Body of pancreas (tissue), 4 donors: ENCODE measurements at regions not wholly inside any gene's neighbourhood (a gene's known extent, or its start where the extent isn't known, plus 50 kb on each side); places are given as distances from the start of the nearest gene placed in this dataset.

Source experiments
- ATAC-seq: fragments of 150-250 bp; one replicate; pipeline ENCODE4 v1.9.1; 2016
- DNase-seq, 4 donors: peaks; one replicate each; pipeline ENCODE4 v3.0.0-alpha.2; 2019
- H3K27ac ChIP-seq, 4 donors: fragments of 200-600 bp; sonication (generic); 1 replicate in 3 of 4; 2 replicates in 1 of 4; pipeline versions ENCODE4 v1.5.1 to v1.6.1; 2016 to 2019; ENCODE audit warnings: mild to moderate bottlenecking in 1 of 4, mixed read lengths in 1 of 4, moderate library complexity in 1 of 4
- H3K27me3 ChIP-seq, 2 donors: fragments of 200-600 bp; sonication (generic); one replicate each; pipeline ENCODE4 v1.6.0; 2016; ENCODE audit warnings: mild to moderate bottlenecking in 1 of 2
- H3K36me3 ChIP-seq, 2 donors: fragments of 200-600 bp; sonication (generic); replicated peaks in 1 of 2; 2 replicates each; pipeline ENCODE4 v1.5.1; 2016; ENCODE audit warnings: low read depth in 2 of 2; ENCODE audit not compliant: insufficient read depth in 1 of 2
- H3K4me1 ChIP-seq: fragments of 200-600 bp; sonication (generic); one replicate; pipeline ENCODE4 v1.6.0; 2016
- H3K4me3 ChIP-seq, 2 donors: fragments of 200-600 bp; sonication (generic); 1 replicate in 1 of 2; 2 replicates in 1 of 2; pipeline ENCODE4 v1.5.1; 2016 to 2019
- H3K9me3 ChIP-seq, 3 donors: fragments of 200-600 bp; sonication (generic); 1 replicate in 2 of 3; 2 replicates in 1 of 3; pipeline ENCODE4 v1.5.1; 2016
- CTCF ChIP-seq, 7 experiments: fragments of 450-650 bp in 4 of 7; fragments of 200-600 bp in 3 of 7; sonication (generic) in 3 of 7; IDR thresholded peaks; one replicate each; pipeline ENCODE4 v1.5.1; 2016 to 2019; ENCODE audit warnings: antibody characterized with exemption in 7 of 7
- POLR2A ChIP-seq, 3 donors: fragments of 450-650 bp; IDR thresholded peaks; one replicate each; pipeline ENCODE4 v1.6.1; 2016; ENCODE audit warnings: antibody characterized with exemption in 3 of 3, mild to moderate bottlenecking in 2 of 3
- whole genome bisulfite sequencing, 2 donors: methylation state at CpG; one replicate each; pipeline ENCODE4 v1.1.5; 2017; 5-methylcytosine and 5-hydroxymethylcytosine counted together
- intact Hi-C: fragments of 100-400 bp; cut with DNase I; formaldehyde crosslinking; loops from one replicate; pipeline ENCODE4 v1.15.1; 2023

- peak overlapping the region in 1 of 4 donors; percentile 23 for H3K27ac ChIP-seq
- H3K4me3 ChIP-seq, result no peak overlapping the region
- no peak for DNase-seq
- no peaks in the 10 kb centered on the region for H3K9me3 ChIP-seq
- H3K4me1 ChIP-seq, result peaks cover 13% of the 10 kb centered on the region
- no peak for TF ChIP-seq POLR2A (IDR thresholded peaks at IDR 0.05)
- no peak for TF ChIP-seq CTCF (IDR thresholded peaks at IDR 0.05)
- no peaks in the 10 kb centered on the region for H3K27me3 ChIP-seq
- no peaks in the 10 kb centered on the region for H3K36me3 ChIP-seq
- ATAC-seq, result no peak
- intact Hi-C loops, result no loop called here
- WGBS, 2 donors, result 82 to 88% methylated on average over 7 of the region's 7 CpGs
These were observed 296.8 kb upstream of the ZMIZ1 start for GRCh38 chr10:78771808-78772455.

DNA sequence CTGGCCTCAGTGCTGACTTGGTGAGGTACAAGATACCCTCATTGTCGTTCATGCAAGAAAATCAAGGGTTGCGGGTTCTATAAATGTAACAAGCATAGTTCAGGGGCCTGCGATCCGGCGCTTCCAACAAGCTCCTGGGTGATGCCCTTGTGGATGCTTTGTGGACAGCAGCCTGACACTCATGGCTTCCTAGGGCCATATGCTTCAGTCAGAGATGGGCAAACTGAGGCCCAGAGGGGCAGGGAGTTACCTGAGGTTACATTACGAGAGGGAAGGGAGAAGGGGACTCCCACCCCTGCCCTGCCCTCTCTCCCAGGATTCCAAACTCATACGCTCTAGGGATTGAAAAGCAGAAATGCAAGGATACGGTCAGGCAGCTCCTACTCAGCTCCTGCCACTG lies 296.3 kb upstream of the ZMIZ1 start:
- H3K9me3 ChIP-seq, result no peaks in the 10 kb centered on the region
- H3K36me3 ChIP-seq, result no peaks in the 10 kb centered on the region
- ATAC-seq, result no peak
- DNase-seq, result no peak
- 93 to 95% methylated on average over 7 to 8 of the region's 8 CpGs for WGBS, 2 donors
- H3K27ac ChIP-seq, result no peak overlapping the region
- H3K4me1 ChIP-seq, result peaks cover 18% of the 10 kb centered on the region
- intact Hi-C loops, result no loop called here
- no peak overlapping the region for H3K4me3 ChIP-seq
- H3K27me3 ChIP-seq, result no peaks in the 10 kb centered on the region
- TF ChIP-seq POLR2A (IDR thresholded peaks at IDR 0.05) (no peak), CTCF (IDR thresholded peaks at IDR 0.05) (no peak)

DNA sequence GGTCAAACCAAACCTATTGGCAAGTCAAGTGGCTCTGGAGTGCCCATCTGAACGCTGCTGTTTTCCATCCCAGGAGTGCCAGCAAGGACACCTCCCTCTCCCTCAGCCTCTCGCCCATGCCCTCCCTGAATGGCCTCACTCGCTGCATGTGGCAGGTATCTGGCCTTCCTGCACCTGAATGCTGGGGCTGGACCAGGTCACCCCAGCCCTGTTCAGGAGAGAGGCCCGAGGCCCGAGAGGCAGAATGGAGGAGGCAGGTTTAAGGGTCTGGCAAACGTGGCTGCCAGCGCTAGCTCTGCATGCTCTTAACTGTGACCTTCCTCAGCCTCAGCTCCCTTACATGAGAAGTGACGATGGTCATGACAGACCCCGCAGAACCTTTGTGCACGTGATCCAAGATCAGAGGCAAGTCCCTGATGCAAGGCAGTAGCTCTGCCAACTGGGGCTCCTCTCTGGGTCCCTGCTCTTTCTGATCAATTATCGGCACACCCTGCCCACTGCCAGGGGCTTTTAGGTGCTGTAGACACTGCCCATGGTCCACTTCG lies 295.7 kb upstream of the ZMIZ1 start:
- Histone ChIP-seq H3K4me3 (no peak overlapping the region), H3K27me3 (no peaks in the 10 kb centered on the region), H3K27ac (no peak overlapping the region), H3K9me3 (no peaks in the 10 kb centered on the region), H3K4me1 (peaks cover 22% of the 10 kb centered on the region), H3K36me3 (no peaks in the 10 kb centered on the region)
- TF ChIP-seq POLR2A (IDR thresholded peaks at IDR 0.05) (no peak), CTCF (IDR thresholded peaks at IDR 0.05) (no peak)
- 90 to 91% methylated on average over 10 to 12 of the region's 12 CpGs for WGBS, 2 donors
- peak in 1 of 4 donors; percentile 5 for DNase-seq
- no peak for ATAC-seq
- intact Hi-C loops, result no loop called here

DNA sequence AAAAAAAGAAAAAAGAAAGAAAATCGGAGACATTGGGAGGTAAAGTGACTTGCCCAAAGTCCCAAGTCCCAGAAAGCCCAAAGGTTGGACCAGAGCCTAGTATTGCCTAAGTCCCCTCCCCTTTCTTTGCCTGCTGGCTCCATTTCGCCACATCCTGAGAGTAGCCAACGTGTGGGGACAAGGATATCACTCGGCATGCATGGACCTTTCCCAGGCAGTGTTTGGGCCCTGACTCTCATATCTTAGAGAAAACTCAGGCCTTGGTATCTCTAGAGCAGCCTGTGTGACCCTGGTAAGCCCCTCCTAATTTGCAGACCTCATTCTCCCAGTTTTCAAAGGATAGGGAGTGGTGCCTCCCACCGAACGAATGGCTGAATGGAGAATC lies 294.2 kb upstream of the ZMIZ1 start:
- H3K9me3 ChIP-seq, result no peaks in the 10 kb centered on the region
- TF ChIP-seq POLR2A (IDR thresholded peaks at IDR 0.05) (peak in 2 of 3 donors; percentile 24 to 28), CTCF (IDR thresholded peaks at IDR 0.05) (no peak)
- intact Hi-C loops, result no loop called here
- no peaks in the 10 kb centered on the region for H3K27me3 ChIP-seq
- no peak overlapping the region for H3K4me3 ChIP-seq
- peak overlapping the region; percentile 70 to 89 (median 78) for H3K27ac ChIP-seq
- 47 to 67% methylated on average over 6 of the region's 6 CpGs for WGBS, 2 donors
- DNase-seq (peak; percentile 56 to 86 (median 70)), ATAC-seq (peak; percentile 55)
- no peaks in the 10 kb centered on the region for H3K36me3 ChIP-seq
- H3K4me1 ChIP-seq, result peaks cover 33% of the 10 kb centered on the region
